HG02885 (cell line): ENCODE measurements at regions not wholly inside any gene's neighbourhood (a gene's known extent, or its start where the extent isn't known, plus 50 kb on each side); places are given as distances from the start of the nearest gene placed in this dataset.
"Not testable (repeated sequence)": the region's sequence is repeated elsewhere in the genome, so short reads cannot be mapped to it uniquely, and the experiment has no call there.

Experiments
- ATAC-seq: cut with Tn5 transposase; IDR thresholded peaks from one replicate; pipeline ENCODE4 v1.9.1; 2021; ENCODE audit warnings: mild to moderate bottlenecking; ENCODE audit not compliant: unreplicated experiment, poor library complexity

- no peak for ATAC-seq
Measured at GRCh38 chr14:52202151-52202550, 65.3 kb upstream of the PTGDR start.

GRCh38 chr14:52190337-52190931 is 77.1 kb upstream of the PTGDR start:
- no peak for ATAC-seq

GRCh38 chr14:52189325-52189724 is 78.2 kb upstream of the PTGDR start:
- no peak for ATAC-seq

- ATAC-seq: no peak
Measured at GRCh38 chr14:52188381-52188780, 79.1 kb upstream of the PTGDR start.

GRCh38 chr14:52185178-52185577 is 82.3 kb upstream of the PTGDR start:
- ATAC-seq: no peak

GRCh38 chr14:52182853-52183252 is 84.6 kb upstream of the PTGDR start:
- no peak for ATAC-seq

GRCh38 chr14:52179141-52179790 is 88.2 kb upstream of the PTGDR start:
- ATAC-seq: no peak

GRCh38 chr14:52175982-52176502 is 91.5 kb upstream of the PTGDR start:
- ATAC-seq: peak; percentile 62

- ATAC-seq: not testable (repeated sequence)
Measured at GRCh38 chr14:52171932-52172331, 95.6 kb upstream of the PTGDR start.

- no peak for ATAC-seq
Measured at GRCh38 chr14:52166822-52167221, 98.0 kb upstream of the NID2 start.

- no peak for ATAC-seq
Measured at GRCh38 chr14:52155651-52156213, 86.9 kb upstream of the NID2 start.

GRCh38 chr14:52154992-52155650 is 86.3 kb upstream of the NID2 start:
- ATAC-seq: peak; percentile 70

- no peak for ATAC-seq
Measured at GRCh38 chr14:52153939-52154338, 85.1 kb upstream of the NID2 start.

GRCh38 chr14:52150162-52150561 is 81.3 kb upstream of the NID2 start:
- no peak for ATAC-seq

GRCh38 chr14:52148371-52148770 is 79.5 kb upstream of the NID2 start:
- ATAC-seq: no peak

- no peak for ATAC-seq
Measured at GRCh38 chr14:52146504-52146903, 77.6 kb upstream of the NID2 start.

- not testable (repeated sequence) for ATAC-seq
Measured at GRCh38 chr14:52144099-52144498, 75.2 kb upstream of the NID2 start.

GRCh38 chr14:52142504-52142903 is 73.6 kb upstream of the NID2 start:
- ATAC-seq: no peak

- ATAC-seq: no peak
Measured at GRCh38 chr14:52131640-52132320, 62.9 kb upstream of the NID2 start.

GRCh38 chr14:52129721-52130120 is 60.9 kb upstream of the NID2 start:
- ATAC-seq: no peak

- ATAC-seq: no peak
Measured at GRCh38 chr14:52125885-52126284, 57.0 kb upstream of the NID2 start.
